HepG2 (cell line): ENCODE measurements at regions not wholly inside any gene's neighbourhood (a gene's known extent, or its start where the extent isn't known, plus 50 kb on each side); places are given as distances from the start of the nearest gene placed in this dataset.

Source experiments
- ATAC-seq: fragments of 200-7000 bp; cut with Tn5 transposase; 3 replicates; pipeline ENCODE4 v1.9.1; 2020; ENCODE audit warnings: mild to moderate bottlenecking, moderate library complexity
- BruUV-seq: library from RNA; stranded (reverse); fragments of 400-500 nt; replicated peaks from 2 replicates; lab custom pipeline; 2021; lab: Mats Ljungman, UMichigan
- CTCF ChIA-PET: fragments of 300-600 bp; formaldehyde crosslinking; extraction: SDS; loops from one replicate; lab custom pipeline; 2021; ENCODE audit warnings: low total read pairs, inconsistent platforms, low intra/inter-chr PET ratio; lab: Yijun Ruan, JAX
- POLR2A ChIA-PET: fragments of 350-600 bp; sonication (Branson Sonifier 250); formaldehyde crosslinking; loops from one replicate; lab custom pipeline; 2020; ENCODE audit warnings: antibody characterized with exemption, inconsistent platforms; lab: Yijun Ruan, JAX
- DNase-seq: peaks from one replicate; pipeline ENCODE4 v3.0.0-alpha.2; 2015; ENCODE audit warnings: low spot score
- FAIRE-seq: peaks from 3 replicates; lab custom pipeline; 2011; peaks lifted over from hg19 to GRCh38; lab: Jason Lieb, UNC
- H2AFZ ChIP-seq: one replicate; pipeline ENCODE4 v1.6.1; 2011; ENCODE audit warnings: low read length, inconsistent platforms
- H3K27ac ChIP-seq: fragments of 300-600 bp; 3 replicates; pipeline ENCODE4 v1.8.0; 2011; ENCODE audit warnings: mixed run types, mild to moderate bottlenecking, mixed read lengths, low read length, inconsistent platforms; ENCODE audit not compliant: insufficient read depth; ENCODE audit errors: extremely low read length
- H3K27me3 ChIP-seq, 2 experiments: fragments of 200-600 bp in 1 of 2; 2 replicates in 1 of 2; 3 replicates in 1 of 2; pipeline versions ENCODE4 v1.6.0 to v1.8.0; 2011; ENCODE audit warnings: low read length in 2 of 2, mild to moderate bottlenecking in 2 of 2, moderate library complexity in 2 of 2, inconsistent platforms in 1 of 2; ENCODE audit not compliant: insufficient read depth in 2 of 2, control insufficient read depth in 1 of 2
- H3K36me3 ChIP-seq, 2 experiments: fragments of 200-600 bp in 1 of 2; replicated peaks in 1 of 2; 2 replicates in 1 of 2; 3 replicates in 1 of 2; pipeline versions ENCODE4 v1.5.1 to v1.8.0; 2011; ENCODE audit warnings: low read length in 2 of 2, inconsistent platforms in 1 of 2; ENCODE audit not compliant: insufficient read depth in 2 of 2, control insufficient read depth in 1 of 2
- H3K4me1 ChIP-seq: 2 replicates; pipeline ENCODE4 v1.5.1; 2012; ENCODE audit warnings: low read length, inconsistent platforms; ENCODE audit not compliant: insufficient read depth
- H3K4me2 ChIP-seq: 2 replicates; pipeline ENCODE4 v1.6.0; 2011; ENCODE audit warnings: low read depth, low read length, inconsistent platforms
- H3K4me3 ChIP-seq, 3 experiments: fragments of 200-600 bp in 1 of 3; sonication (generic), shearing (Covaris generic) in 1 of 3; replicated peaks in 1 of 3; 2 replicates each; pipeline ENCODE4 v1.5.1; 2011 to 2016; ENCODE audit warnings: low read length in 3 of 3, inconsistent platforms in 2 of 3, low read depth in 2 of 3, mild to moderate bottlenecking in 2 of 3, control low read depth in 1 of 3, mixed read lengths in 1 of 3; ENCODE audit not compliant: insufficient read depth in 1 of 3
- H3K79me2 ChIP-seq: one replicate; pipeline ENCODE4 v1.6.1; 2011; ENCODE audit warnings: low read length, inconsistent platforms; ENCODE audit not compliant: insufficient read depth
- H3K9ac ChIP-seq: 2 replicates; pipeline ENCODE4 v1.6.0; 2011; ENCODE audit warnings: mild to moderate bottlenecking, low read depth, low read length, inconsistent platforms; ENCODE audit not compliant: insufficient read depth
- H3K9me3 ChIP-seq: 2 replicates; pipeline ENCODE4 v1.5.1; 2012; ENCODE audit warnings: mild to moderate bottlenecking, low read length
- H4K20me1 ChIP-seq: 2 replicates; pipeline ENCODE4 v1.6.0; 2011; ENCODE audit warnings: inconsistent platforms, mild to moderate bottlenecking, low read length, moderate library complexity; ENCODE audit not compliant: insufficient read depth
- FOXO4 ChIP-seq: sonication (generic); formaldehyde crosslinking; conservative IDR thresholded peaks from 2 replicates; pipeline ENCODE4 v1.8.1; 2023; ENCODE audit warnings: missing genetic modification reagents
- NFATC3 ChIP-seq: sonication (generic); formaldehyde crosslinking; IDR thresholded peaks from 2 replicates; pipeline ENCODE4 v1.5.1; 2020; ENCODE audit warnings: mild to moderate bottlenecking, missing genetic modification reagents
- ZBTB39 ChIP-seq: sonication (generic); formaldehyde crosslinking; IDR thresholded peaks from 2 replicates; pipeline ENCODE4 v1.5.0; 2020; ENCODE audit warnings: missing genetic modification reagents
- ZNF10 ChIP-seq: sonication (generic); formaldehyde crosslinking; IDR thresholded peaks from 2 replicates; pipeline ENCODE4 v1.4.0; 2020; ENCODE audit warnings: mild to moderate bottlenecking, low read depth, missing genetic modification reagents, borderline replicate concordance
- WGBS: methylation state at CpG from one replicate; pipeline ENCODE4 v1.1.6; 2017; ENCODE audit warnings: low lambda C conversion rate; 5-methylcytosine and 5-hydroxymethylcytosine counted together
- in situ Hi-C: cut with HindIII; loops from 2 replicates; pipeline ENCODE4 v1.10.0; 2017; ENCODE audit warnings: low pct_unique_long_range_greater_than_20kb; ENCODE audit not compliant: extremely low pct_ligation_motif_present
- intact Hi-C: fragments of 100-400 bp; cut with micrococcal nuclease; formaldehyde crosslinking; loops from one replicate; pipeline ENCODE4 v1.10.0; 2022; ENCODE audit not compliant: unreplicated experiment
- TF ChIP-seq, protein P1 (sequence below): sonication (generic); formaldehyde crosslinking; IDR thresholded peaks from 2 replicates; pipeline ENCODE4; 2020; ENCODE audit warnings: missing genetic modification reagents, mild to moderate bottlenecking, borderline replicate concordance
- TF ChIP-seq, protein P2 (sequence below): sonication (generic); IDR thresholded peaks from 2 replicates; pipeline ENCODE4 v1.6.1; 2016; ENCODE audit warnings: low read depth, borderline replicate concordance

DNA sequence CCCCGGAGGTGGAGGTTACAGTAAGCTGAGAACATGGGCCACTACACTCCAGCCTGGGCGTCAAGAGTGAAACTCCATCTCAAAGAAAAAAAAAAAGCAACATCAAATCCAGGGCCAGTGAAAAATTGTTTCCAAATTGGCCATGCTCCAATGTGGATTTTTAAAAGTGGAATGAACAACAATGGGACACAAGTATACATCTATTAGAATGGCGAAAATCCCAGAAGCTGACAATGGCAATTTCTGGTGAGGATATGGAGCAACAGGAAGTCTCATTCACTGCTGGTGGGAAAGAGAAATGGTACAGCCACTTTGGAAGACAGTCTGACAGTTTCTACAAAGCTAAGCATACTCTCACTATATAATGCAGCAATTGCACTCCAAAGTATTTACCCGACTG, 161.4 kb downstream of the UXS1 start:
- no TSS peak for BruUV-seq
- in situ Hi-C loops: no loop called here
- ChIA-PET CTCF (no interaction called here), POLR2A (no interaction called here)
- H3K79me2 ChIP-seq: no peaks in the 10 kb centered on the region
- H3K4me2 ChIP-seq: no peak overlapping the region
- intact Hi-C loops: loop anchor here (5.0 kb wide), 1 partner anchor 115 kb away; no protein-coding TSS in a partner anchor
- no peak overlapping the region for H3K27ac ChIP-seq
- TF ChIP-seq ZNF10 (no peak), FOXO4 (no peak), NFATC3 (CRISPR knock-in tag) (no peak), ZBTB39 (CRISPR knock-in tag) (no peak)
- TF ChIP-seq, protein P1, sequence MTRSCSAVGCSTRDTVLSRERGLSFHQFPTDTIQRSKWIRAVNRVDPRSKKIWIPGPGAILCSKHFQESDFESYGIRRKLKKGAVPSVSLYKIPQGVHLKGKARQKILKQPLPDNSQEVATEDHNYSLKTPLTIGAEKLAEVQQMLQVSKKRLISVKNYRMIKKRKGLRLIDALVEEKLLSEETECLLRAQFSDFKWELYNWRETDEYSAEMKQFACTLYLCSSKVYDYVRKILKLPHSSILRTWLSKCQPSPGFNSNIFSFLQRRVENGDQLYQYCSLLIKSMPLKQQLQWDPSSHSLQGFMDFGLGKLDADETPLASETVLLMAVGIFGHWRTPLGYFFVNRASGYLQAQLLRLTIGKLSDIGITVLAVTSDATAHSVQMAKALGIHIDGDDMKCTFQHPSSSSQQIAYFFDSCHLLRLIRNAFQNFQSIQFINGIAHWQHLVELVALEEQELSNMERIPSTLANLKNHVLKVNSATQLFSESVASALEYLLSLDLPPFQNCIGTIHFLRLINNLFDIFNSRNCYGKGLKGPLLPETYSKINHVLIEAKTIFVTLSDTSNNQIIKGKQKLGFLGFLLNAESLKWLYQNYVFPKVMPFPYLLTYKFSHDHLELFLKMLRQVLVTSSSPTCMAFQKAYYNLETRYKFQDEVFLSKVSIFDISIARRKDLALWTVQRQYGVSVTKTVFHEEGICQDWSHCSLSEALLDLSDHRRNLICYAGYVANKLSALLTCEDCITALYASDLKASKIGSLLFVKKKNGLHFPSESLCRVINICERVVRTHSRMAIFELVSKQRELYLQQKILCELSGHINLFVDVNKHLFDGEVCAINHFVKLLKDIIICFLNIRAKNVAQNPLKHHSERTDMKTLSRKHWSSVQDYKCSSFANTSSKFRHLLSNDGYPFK (CRISPR knock-in tag): no peak
- TF ChIP-seq, protein P2, sequence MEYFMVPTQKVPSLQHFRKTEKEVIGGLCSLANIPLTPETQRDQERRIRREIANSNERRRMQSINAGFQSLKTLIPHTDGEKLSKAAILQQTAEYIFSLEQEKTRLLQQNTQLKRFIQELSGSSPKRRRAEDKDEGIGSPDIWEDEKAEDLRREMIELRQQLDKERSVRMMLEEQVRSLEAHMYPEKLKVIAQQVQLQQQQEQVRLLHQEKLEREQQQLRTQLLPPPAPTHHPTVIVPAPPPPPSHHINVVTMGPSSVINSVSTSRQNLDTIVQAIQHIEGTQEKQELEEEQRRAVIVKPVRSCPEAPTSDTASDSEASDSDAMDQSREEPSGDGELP: no peak
- TF ChIP-seq, all 625 proteins: peak for 0
- H3K4me1 ChIP-seq: peaks cover 36% of the 10 kb centered on the region
- H2AFZ ChIP-seq: no peak overlapping the region
- FAIRE-seq (no peak), ATAC-seq (no peak), DNase-seq (no peak)
- H3K9me3 ChIP-seq: no peaks in the 10 kb centered on the region
- H3K36me3 ChIP-seq: no peaks in the 10 kb centered on the region
- 75% methylated on average over 4 of the region's 4 CpGs for WGBS
- peaks cover 0 to 14% of the 10 kb centered on the region in 2 experiments; a peak in 2 of 5 replicates for H3K27me3 ChIP-seq
- H4K20me1 ChIP-seq: no peaks in the 10 kb centered on the region
- H3K9ac ChIP-seq: no peak overlapping the region
- H3K4me3 ChIP-seq: no peak overlapping the region
